GM21390 (cell line): ENCODE measurements at regions not wholly inside any gene's neighbourhood (a gene's known extent, or its start where the extent isn't known, plus 50 kb on each side); places are given as distances from the start of the nearest gene placed in this dataset.

Experiments
- ATAC-seq: cut with Tn5 transposase; IDR thresholded peaks from one replicate; pipeline ENCODE4 v1.9.1; 2021; ENCODE audit not compliant: unreplicated experiment

- ATAC-seq, result no peak
Measured at GRCh38 chr4:136581119-136581518, 951.2 kb downstream of the PCDH18 start.

GRCh38 chr4:136575146-136575545 is 957.1 kb downstream of the PCDH18 start:
- no peak for ATAC-seq

GRCh38 chr4:136573460-136573859 is 958.8 kb downstream of the PCDH18 start:
- ATAC-seq, result no peak

GRCh38 chr4:136571315-136571714 is 961.0 kb downstream of the PCDH18 start:
- ATAC-seq, result no peak

GRCh38 chr4:136562834-136563233 is 969.5 kb downstream of the PCDH18 start:
- no peak for ATAC-seq

GRCh38 chr4:136558940-136559494 is 973.3 kb downstream of the PCDH18 start:
- no peak for ATAC-seq

GRCh38 chr4:136557396-136557795 is 974.9 kb downstream of the PCDH18 start:
- ATAC-seq, result no peak

- ATAC-seq, result no peak
Measured at GRCh38 chr4:136554033-136554432, 978.3 kb downstream of the PCDH18 start.

GRCh38 chr4:136551753-136552152 is 980.5 kb downstream of the PCDH18 start:
- ATAC-seq, result no peak

GRCh38 chr4:136540747-136541146 is 991.5 kb downstream of the PCDH18 start:
- no peak for ATAC-seq

GRCh38 chr4:136528131-136528530 is 1004.2 kb downstream of the PCDH18 start:
- ATAC-seq, result no peak

- no peak for ATAC-seq
Measured at GRCh38 chr4:136526517-136526916, 1005.8 kb downstream of the PCDH18 start.

GRCh38 chr4:136524039-136524438 is 1008.3 kb downstream of the PCDH18 start:
- ATAC-seq, result no peak

GRCh38 chr4:136516371-136516770 is 1015.9 kb downstream of the PCDH18 start:
- no peak for ATAC-seq

GRCh38 chr4:136505020-136505419 is 1027.3 kb downstream of the PCDH18 start:
- ATAC-seq, result no peak

- ATAC-seq, result no peak
Measured at GRCh38 chr4:136495851-136496250, 1036.4 kb downstream of the PCDH18 start.

GRCh38 chr4:136495076-136495475 is 1037.2 kb downstream of the PCDH18 start:
- no peak for ATAC-seq

GRCh38 chr4:136489101-136489500 is 1043.2 kb downstream of the PCDH18 start:
- ATAC-seq, result no peak

GRCh38 chr4:136484996-136485395 is 1047.3 kb downstream of the PCDH18 start:
- no peak for ATAC-seq

- ATAC-seq, result no peak
Measured at GRCh38 chr4:136476753-136477152, 1055.5 kb downstream of the PCDH18 start.

- no peak for ATAC-seq
Measured at GRCh38 chr4:136471051-136471450, 1061.2 kb downstream of the PCDH18 start.

GRCh38 chr4:136465691-136466090 is 1066.6 kb downstream of the PCDH18 start:
- no peak for ATAC-seq

- ATAC-seq, result no peak
Measured at GRCh38 chr4:136463941-136464340, 1068.4 kb downstream of the PCDH18 start.
